SIG-M5 treated with dmso at 0.1 percent for 504 hours (cell line): ENCODE measurements at regions not wholly inside any gene's neighbourhood (a gene's known extent, or its start where the extent isn't known, plus 50 kb on each side); places are given as distances from the start of the nearest gene placed in this dataset.

Experiments
- DNase-seq: peaks from one replicate; lab custom pipeline; 2025; ENCODE audit not compliant: unreplicated experiment; lab: John Stamatoyannopoulos, UW

DNA sequence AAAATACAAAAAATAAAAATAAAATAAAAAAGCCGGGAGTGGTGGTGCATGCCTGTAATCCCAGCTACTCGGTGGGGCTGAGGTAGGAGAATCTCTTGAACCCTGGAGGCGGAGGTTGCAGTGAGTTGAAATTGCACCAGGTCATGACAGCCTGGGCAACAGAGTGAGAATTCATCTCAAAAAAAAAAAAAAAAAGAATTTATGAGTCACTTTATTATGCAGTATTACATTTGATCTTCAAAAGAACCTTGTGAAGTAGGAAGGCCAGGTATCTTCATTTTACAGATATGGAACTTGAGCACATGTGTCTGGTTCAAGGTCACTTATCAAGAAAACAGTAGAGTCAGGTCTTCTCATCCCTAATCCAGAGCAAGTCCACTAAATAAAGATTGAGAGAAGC, 459.4 kb upstream of the HNRNPA3 start:
- DNase-seq, result no peak

DNA sequence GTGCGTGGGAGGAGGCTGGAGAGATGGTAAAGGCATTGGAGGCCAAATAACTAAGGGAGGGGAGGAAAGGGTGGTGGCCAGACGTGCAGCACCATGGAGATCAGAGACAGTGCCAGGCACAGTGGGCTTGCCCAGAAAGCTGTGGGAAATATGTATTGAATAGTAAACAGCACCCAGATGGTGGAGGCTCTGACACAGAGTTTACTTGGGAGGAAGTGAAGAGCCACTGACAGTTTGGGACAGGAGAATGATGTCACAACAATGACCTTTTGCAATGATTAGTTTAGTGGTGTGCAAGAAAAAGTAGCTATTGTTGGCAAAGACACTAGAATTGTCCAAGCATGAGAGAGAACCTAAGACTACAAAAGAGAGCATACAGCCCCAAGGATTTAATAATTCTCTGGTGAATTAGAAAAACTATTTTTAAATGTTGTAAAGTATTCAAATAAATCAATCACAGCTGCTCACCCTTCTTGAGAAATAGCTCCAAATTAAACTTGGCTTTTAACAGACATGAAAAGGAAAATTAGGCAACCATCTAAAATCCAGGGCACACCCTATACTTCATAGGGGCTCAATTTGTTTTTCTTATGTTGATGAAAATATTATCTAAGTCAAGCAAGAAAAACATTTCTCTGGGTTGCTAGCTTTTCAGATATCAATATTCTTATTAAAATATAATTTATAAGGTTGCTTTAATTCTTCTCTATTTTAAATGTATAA, 458.7 kb upstream of the HNRNPA3 start:
- DNase-seq, result peak; percentile 8

DNA sequence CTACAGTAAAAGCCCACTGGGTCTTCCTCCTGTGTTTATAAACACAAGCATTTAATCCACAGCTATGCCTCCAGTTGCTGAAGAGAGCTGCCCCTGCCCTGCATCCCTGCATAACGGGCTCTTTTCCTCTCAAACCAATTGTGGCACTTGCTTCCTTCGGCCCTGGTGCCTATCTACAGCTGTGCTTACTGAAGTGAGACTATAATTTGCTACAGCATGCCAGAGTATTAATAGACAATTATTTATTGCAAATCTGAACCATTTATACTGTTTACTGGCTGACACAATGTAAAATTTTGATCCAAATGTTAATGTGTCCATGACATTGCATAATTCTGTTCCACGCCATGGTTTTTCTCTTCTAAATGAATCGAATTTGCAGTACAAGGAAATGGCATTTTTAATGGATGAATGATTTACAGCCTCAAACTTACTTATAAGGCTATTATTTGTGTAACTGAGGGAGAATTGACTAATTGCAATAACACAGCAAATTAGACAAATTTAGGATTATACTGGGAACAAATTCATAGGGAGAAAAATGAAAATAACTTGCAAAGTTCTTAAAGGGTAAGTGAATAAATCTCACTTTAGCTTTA, 457.0 kb upstream of the HNRNPA3 start:
- DNase-seq, result no peak

DNA sequence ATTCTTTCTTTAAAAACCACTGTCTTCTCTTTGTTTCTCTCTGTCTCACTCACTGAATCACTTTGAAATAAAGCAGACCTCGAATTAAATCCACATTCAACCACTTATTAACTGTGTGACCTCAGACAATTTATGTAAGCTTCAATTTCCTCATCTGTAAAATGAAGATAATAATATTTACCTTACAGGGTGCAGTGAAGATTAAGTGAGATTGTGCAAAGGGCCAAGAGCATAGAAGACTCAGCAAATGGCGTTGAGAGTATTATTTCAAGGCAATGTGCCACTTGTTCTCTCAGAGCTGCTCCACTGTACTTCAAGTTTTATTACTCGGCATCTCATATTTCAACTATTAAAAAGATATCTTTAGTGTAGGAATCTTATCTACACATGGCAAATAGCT, 454.2 kb upstream of the HNRNPA3 start:
- DNase-seq, result no peak

DNA sequence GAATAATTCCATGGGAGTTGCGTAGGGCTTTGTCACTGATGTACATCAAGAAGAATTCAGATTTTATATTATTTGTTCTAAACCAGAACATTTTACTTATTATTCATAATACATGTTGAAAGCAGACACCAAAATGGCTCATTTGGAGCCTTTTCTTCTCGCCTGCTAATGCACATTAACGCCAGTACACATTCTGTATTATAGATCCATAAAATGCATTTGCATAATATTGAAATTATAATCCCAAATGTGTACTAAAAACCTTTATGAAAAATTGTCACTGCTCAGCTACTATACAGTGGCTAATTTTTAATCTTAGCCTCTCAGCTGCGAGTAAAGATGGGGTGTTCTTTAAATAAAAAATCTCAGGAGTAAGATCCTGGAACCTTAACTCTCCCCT, 452.2 kb upstream of the HNRNPA3 start:
- no peak for DNase-seq

DNA sequence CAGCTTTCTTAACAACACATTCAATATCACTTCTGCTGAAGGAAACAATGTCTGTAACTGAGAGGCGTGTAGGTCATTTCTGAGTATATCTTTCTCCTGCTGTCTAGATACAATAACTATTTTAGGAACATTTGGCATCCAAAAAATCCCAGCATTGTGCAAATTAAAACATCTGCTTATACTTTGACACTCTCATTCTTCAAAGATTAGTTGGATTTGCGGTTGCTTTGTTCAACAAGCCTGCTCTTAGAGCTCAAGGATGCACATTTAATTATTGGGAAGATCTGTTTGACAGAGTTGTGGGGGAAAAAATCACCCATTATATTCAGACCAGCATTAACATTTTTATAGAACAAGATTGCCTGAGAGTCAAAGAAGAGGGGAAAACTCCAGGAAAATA, 449.5 kb upstream of the HNRNPA3 start:
- no peak for DNase-seq

DNA sequence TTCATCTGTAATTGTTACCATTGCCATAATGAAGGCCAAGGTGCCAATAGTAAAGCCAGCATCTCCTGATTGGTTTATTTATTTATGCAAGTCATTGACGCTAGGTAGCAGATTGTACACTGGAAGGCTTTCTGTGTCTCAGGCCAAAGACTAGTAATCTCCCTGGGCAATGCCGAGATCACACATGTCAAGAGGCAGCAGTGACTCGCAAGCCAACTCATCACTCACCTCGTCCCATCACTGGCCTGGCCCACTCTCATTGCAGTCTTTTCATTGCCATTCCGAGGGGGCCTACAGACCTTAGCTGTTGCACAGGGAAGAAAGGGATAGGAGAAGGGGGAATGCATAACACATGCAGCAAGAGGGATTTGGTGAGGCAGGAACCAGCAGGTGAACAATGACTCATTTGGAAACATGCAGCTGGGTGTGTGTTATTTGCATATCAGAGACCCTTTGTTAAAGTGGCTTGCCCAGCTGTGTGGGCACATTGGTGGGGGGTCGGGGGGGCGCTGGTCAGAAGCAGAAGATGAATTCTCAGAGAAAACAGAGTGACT, 448.7 kb upstream of the HNRNPA3 start:
- DNase-seq, result no peak

DNA sequence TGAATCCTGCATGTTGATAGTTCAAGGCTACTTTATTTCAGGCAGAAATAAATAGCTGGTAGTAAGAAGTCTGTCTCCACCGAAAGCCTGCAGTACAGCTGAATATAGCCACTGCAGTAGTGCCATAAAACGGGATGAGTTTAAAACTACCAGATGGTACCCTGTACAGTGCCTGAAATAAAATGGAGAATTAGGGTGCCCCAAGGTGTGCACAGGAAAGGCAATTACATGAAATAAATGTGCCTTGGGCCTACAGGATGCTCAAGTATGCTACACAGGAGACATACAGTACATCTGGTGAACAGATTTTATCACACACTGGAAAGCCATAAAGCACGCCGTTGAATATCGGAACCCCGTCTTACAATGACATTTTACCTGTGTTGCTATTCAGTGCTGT, 447.7 kb upstream of the HNRNPA3 start:
- DNase-seq, result no peak

DNA sequence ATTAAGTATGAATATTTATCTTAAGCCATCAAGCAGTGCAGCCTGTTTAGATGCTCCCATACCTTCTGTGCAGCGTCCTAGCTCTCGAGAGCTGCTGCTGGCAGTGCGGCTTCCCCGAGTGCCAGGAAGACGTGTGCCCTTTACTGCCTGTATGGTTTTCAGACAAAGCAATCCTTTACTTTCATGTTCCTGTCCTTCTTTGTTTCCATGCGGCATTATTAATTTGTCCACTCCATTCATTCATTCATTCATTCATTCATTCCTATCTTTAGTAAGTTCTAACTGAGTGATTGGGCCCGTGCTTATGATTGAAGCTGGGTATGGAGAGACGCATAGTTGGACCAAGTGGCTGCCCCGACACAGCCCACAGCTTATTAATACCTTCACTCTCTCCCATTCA, 446.6 kb upstream of the HNRNPA3 start:
- no peak for DNase-seq

DNA sequence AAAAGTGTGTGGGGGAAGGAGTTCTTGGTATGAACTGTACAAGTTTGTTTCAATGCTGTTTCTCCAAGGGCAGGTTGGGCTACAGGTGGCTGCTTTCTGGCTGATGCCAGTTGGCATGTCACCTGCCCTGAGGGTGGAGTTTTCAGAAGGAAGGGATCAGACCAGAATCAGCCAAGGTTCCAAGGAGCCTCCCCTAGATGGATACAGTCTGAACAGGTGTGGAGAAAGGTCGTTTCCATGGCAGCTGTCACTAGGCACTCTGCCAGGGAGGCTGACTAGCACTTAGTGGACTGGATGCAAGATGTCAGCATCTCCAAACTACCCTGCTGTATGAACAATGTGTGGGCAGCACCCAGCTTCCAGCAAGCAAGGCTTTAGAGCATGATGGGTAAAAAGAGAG, 444.4 kb upstream of the HNRNPA3 start:
- peak; percentile 19 for DNase-seq

DNA sequence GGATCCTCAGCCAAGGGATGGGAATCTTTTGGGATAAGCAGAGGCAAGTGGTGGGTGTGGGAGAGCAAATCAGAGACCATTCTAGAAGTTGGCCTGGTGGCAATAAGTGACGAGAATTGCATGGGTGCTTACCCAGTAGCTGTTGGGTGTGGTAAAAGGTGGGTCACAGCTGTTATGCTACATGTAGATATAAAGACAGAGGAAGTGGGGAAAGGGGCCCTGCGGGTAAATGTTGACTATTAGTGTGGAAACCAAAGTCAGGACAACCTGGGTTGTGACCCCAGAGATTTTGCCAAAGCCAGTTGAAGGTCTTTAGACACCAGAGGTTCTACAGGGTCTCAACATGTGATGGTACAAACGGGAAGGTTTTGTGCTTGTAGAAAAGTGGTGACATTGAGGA, 443.6 kb upstream of the HNRNPA3 start:
- DNase-seq, result no peak

DNA sequence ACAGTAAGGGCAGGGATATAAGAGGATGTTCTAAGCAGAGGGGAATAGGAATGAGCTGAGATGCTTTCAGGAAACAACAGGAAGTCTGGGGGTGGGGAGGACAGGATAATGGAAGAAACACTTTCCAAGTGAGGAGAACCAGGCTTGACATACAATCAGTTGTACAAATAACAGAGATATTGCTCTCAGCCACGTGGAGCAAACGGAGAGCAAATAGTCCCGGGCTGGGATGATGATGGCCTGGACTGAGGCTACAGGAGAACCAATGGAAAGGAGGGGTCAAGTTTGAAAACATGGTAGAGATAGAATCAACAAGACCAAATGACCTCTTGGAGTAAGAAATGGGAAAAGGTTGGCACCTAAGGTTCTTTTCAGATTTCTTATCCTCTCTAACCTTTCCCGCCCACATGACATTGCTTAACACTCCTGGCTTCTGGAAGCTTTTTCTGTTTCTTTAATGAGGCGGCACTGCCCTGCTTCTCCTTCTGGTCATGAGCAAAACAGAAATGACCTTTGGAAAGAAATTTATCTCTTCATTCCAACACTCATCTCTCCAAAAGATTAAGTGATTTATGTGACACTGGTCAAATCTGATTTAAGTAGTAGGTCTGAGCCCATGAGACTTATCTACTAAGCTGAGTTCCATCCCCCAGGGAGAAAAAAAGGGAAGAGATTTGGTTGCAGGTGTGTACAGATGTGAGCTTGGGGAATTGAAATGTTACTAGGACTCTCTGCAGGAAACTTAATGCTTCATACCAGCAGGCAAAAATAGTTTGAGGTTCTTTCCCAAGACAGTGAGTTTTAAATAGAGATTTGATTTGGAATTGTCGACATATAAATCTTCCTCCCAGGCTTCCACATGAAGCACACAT, 442.9 kb upstream of the HNRNPA3 start:
- DNase-seq, result no peak

DNA sequence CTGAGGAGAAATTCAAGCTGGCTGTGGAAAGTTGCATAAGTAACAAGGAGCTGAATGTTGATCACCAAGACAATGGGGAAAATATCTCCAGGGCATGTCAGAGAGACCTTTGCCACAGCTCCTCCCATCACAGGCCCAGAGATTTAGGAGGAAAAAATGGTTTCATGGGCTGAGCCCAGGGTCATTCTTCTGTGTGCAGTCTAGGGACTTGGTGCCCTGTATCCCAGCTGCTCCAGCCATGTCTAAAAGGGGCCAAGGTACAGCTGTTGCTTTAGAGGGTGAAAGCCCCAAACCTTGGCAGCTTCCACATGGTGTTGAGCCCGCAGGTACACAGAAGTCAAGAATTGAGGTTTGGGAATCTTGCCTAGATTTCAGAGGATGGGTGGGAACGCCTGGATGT, 439.8 kb upstream of the HNRNPA3 start:
- no peak for DNase-seq

DNA sequence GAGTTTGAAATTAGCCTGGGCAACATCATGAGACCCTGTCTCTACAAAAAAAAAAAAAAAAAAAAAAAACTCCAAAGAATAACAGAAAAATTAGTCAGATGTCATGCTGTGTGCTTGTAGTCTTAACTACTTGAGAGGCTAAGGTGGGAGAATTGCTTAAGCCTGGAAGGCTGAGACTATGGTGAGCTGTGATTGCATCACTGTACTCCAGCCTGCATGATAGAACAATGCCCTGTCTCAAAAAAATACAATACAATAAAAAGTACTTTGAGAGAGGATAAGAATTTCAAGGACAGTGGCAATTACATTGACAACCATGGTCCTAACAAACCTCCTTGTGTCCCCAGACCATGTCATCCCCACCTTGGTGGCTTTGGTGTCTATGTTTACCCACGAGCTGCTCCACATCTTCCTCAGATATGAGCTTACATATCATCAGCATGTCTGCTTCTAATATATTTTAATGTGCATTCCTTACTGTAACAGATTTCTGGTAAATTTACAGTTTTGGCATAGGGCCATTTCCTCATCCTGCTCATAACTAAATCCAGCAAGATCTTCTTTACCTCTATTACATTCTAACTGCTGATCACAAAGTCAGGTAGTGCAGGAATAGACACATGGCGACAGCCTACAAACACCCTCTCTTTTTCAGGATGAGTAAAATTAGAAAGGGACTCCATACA, 437.7 kb upstream of the HNRNPA3 start:
- no peak for DNase-seq

DNA sequence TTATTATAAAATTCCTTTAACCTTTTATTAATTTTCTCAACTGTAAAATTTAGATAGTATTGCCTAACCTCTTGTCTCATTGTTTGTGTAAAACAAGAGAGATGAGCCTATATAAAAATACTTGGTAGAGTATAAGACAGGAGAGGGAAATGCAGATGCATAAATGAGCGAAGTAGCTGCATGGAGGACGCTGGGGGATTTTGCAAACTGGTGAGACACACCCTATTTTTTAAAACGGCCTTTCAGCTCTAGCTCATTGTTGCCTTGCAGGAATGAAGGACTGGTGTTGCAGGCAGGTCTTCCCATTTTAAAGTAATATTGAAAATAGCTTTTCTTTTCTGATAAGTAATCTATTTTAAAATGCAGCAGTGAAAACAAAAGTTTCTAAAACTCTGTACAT, 435.3 kb upstream of the HNRNPA3 start:
- no peak for DNase-seq

DNA sequence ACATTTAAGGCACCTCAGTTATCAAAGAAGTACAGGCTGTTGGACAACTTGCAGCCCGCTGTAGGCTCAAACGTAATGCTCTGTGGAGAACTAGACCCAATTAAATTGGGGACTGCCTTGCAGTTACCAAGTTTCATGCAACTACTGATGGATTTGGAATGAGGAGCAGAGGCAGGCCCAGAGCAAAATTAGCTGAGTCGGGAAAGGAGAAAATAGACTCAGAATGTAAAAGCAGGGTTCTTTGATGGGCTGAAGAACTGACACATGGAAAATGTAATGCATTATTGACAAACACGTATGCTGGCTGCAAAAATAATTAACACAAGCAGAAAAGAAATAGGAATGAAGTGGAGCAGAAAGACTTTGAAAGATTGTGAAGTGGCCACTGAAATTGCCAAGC, 432.7 kb upstream of the HNRNPA3 start:
- no peak for DNase-seq

DNA sequence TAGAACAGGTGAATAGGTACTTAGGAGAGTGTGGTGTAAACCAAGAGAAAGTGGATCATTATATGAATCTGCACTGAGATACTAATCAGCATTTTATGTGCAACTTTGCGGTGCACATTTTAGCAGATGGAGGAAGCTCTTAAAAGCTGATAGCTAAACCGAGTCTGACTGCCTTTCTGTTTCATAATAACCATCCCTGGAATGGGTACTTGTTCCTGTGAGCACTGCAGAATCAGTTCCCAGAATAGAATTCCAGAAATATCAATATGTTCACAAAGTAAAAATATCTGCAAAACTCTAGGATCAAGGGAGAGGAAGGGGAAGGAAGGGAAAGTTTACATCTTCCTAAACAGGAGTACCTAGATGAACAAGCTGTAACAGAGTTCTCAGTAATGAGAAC, 432.2 kb upstream of the HNRNPA3 start:
- DNase-seq, result no peak

DNA sequence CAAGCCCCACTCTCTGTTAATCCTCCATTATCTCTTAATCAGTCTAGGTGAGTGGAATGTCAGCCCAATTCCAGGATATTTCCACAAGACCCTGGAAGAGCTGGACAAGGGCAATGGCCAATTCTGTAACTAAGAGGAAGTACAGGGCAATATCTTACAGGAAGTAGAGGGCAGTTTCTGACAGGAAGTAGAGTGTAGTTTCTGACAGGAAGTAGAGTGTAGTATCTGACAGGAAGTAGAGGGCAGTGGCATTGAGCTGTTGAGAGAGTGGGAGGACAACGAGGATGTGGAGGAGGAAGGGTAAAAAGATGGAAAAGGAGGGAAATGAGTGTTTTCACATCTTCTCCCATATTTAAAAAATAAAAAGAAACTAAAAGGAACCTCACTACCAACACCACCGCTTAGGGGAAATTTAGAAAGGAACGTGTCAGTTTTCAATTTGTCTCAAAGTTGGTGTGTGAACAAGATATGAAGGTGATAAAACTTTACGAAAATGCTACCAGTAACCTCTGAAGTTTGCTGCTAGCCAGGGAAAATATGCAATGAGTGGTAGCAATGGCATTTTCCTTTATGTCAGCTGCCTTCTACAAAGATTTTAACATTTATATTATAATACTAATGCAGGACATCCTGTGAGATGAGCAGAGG, 430.9 kb upstream of the HNRNPA3 start:
- DNase-seq, result no peak

DNA sequence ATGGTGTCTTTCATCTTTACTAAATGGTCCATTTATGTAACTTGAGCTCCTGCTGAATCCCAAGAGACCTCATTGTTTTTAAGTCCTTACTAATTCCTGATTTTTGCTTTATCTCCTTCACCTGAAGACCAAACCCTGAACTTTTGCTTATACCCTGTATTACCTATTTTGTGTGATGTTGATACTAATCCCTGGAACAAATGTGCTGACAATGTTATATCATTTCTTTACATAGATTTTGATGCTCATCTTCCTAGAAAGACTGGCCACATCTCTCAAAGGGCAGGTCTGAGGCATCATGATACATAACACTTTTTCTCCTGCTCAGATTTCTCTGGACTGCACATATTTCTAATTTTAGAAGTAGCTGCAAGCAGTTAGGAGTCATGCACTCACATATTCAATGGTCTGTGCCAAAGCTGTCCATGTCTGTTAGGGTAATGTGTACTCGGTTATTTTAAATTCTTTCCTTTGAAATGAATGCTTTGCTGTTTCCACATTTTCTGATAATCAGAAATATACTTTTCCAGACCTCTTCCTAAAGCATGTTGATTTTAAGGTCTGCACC, 427.9 kb upstream of the HNRNPA3 start:
- no peak for DNase-seq

DNA sequence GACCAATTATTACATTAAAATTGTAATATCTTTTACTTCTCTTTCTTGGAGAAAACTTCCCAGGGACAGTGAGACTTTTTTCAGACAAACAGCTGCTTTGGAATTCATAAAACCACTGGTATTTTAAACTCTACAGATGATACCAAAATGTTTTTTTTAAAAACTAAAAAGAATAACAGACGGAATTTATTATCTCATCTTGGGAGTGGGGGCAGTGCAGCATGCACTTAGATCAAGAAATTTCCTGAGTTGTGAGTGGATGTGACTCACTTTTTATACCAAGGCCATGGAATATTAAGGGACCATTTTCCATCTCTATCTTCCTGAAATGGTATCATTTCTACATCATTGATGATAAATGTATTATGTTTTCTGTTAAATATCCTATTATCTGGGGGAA, 422.8 kb upstream of the HNRNPA3 start:
- DNase-seq, result no peak
